NCI-H2081 treated with DMSO at 0.1 percent for 48 hours (cell line): ENCODE measurements at regions not wholly inside any gene's neighbourhood (a gene's known extent, or its start where the extent isn't known, plus 50 kb on each side); places are given as distances from the start of the nearest gene placed in this dataset.
"Not testable (repeated sequence)": the region's sequence is repeated elsewhere in the genome, so short reads cannot be mapped to it uniquely, and the experiment has no call there.

ENCODE experiments used
- DNase-seq: peaks from one replicate; lab custom pipeline; 2025; lab: John Stamatoyannopoulos, UW

- no peak for DNase-seq
Observed at GRCh38 chr3:67957268-67957667, 302.9 kb upstream of the SUCLG2 start.

- DNase-seq: no peak
Observed at GRCh38 chr3:67947808-67948508, 293.5 kb upstream of the SUCLG2 start.

GRCh38 chr3:67946436-67946835 is 292.0 kb upstream of the SUCLG2 start:
- DNase-seq: no peak

- no peak for DNase-seq
Observed at GRCh38 chr3:67943546-67943945, 289.1 kb upstream of the SUCLG2 start.

- no peak for DNase-seq
Observed at GRCh38 chr3:67941433-67942030, 287.1 kb upstream of the SUCLG2 start.

GRCh38 chr3:67940210-67940952 is 286.0 kb upstream of the SUCLG2 start:
- no peak for DNase-seq

GRCh38 chr3:67937498-67938118 is 283.2 kb upstream of the SUCLG2 start:
- no peak for DNase-seq

GRCh38 chr3:67930394-67930793 is 276.0 kb upstream of the SUCLG2 start:
- DNase-seq: not testable (repeated sequence)

- no peak for DNase-seq
Observed at GRCh38 chr3:67923796-67924195, 269.4 kb upstream of the SUCLG2 start.

- no peak for DNase-seq
Observed at GRCh38 chr3:67920969-67921368, 266.6 kb upstream of the SUCLG2 start.

GRCh38 chr3:67920311-67920710 is 265.9 kb upstream of the SUCLG2 start:
- DNase-seq: no peak

GRCh38 chr3:67916353-67916752 is 261.9 kb upstream of the SUCLG2 start:
- no peak for DNase-seq

GRCh38 chr3:67907735-67908134 is 253.3 kb upstream of the SUCLG2 start:
- DNase-seq: no peak

- DNase-seq: no peak
Observed at GRCh38 chr3:67906261-67906660, 251.8 kb upstream of the SUCLG2 start.

- no peak for DNase-seq
Observed at GRCh38 chr3:67901681-67902080, 247.3 kb upstream of the SUCLG2 start.

GRCh38 chr3:67898916-67899315 is 244.5 kb upstream of the SUCLG2 start:
- DNase-seq: no peak

GRCh38 chr3:67897351-67898336 is 243.2 kb upstream of the SUCLG2 start:
- no peak for DNase-seq

- DNase-seq: no peak
Observed at GRCh38 chr3:67896130-67896529, 241.7 kb upstream of the SUCLG2 start.

- DNase-seq: no peak
Observed at GRCh38 chr3:67894510-67894909, 240.1 kb upstream of the SUCLG2 start.

- no peak for DNase-seq
Observed at GRCh38 chr3:67884345-67884744, 229.9 kb upstream of the SUCLG2 start.

GRCh38 chr3:67883766-67884165 is 229.4 kb upstream of the SUCLG2 start:
- no peak for DNase-seq

- DNase-seq: no peak
Observed at GRCh38 chr3:67882981-67883380, 228.6 kb upstream of the SUCLG2 start.
